K562 (cell line): ENCODE measurements at regions not wholly inside any gene's neighbourhood (a gene's known extent, or its start where the extent isn't known, plus 50 kb on each side); places are given as distances from the start of the nearest gene placed in this dataset.
"Not testable (repeated sequence)": the region's sequence is repeated elsewhere in the genome, so short reads cannot be mapped to it uniquely, and the experiment has no call there.

Source experiments
- ATAC-seq: fragments of 200-7000 bp; cut with Tn5 transposase; 3 replicates; pipeline ENCODE4 v1.9.1; 2020; ENCODE audit warnings: moderate library complexity
- BruUV-seq: library from RNA; stranded (reverse); fragments of 400-500 nt; replicated peaks from 2 replicates; lab custom pipeline; 2021; lab: Mats Ljungman, UMichigan
- CTCF ChIA-PET: fragments of 300-600 bp; formaldehyde crosslinking; extraction: SDS; loops from one replicate; lab custom pipeline; 2021; ENCODE audit warnings: low intra/inter-chr PET ratio; lab: Yijun Ruan, JAX
- POLR2A ChIA-PET: fragments of 300-600, 350-650 bp; sonication (Branson Sonifier 250); formaldehyde crosslinking; extraction: SDS; loops from one replicate; lab custom pipeline; 2021; ENCODE audit warnings: antibody characterized with exemption, inconsistent platforms; lab: Yijun Ruan, JAX
- DNase-seq, 4 experiments: peaks; one replicate each; pipeline versions ENCODE4 v3.0.0 to v3.0.0-alpha.2; 2011 to 2018; ENCODE audit warnings: low spot score in 3 of 4, mixed read lengths in 3 of 4; ENCODE audit errors: extremely low read depth in 1 of 4
- FAIRE-seq: peaks from 2 replicates; lab custom pipeline; 2011; peaks lifted over from hg19 to GRCh38; lab: Jason Lieb, UNC
- H2AFZ ChIP-seq: 2 replicates; pipeline ENCODE4 v1.6.0; 2011; ENCODE audit warnings: low read depth, low read length, control low read depth, inconsistent platforms
- H3K27ac ChIP-seq: fragments of 200-600 bp; 3 replicates; pipeline ENCODE4 v1.8.0; 2011; ENCODE audit warnings: low read depth, mild to moderate bottlenecking, control low read depth, inconsistent platforms, low read length, moderate library complexity, mixed read lengths; ENCODE audit errors: extremely low read depth
- H3K27me3 ChIP-seq, 2 experiments: fragments of 300-600 bp in 1 of 2; 2 replicates in 1 of 2; 3 replicates in 1 of 2; pipeline versions ENCODE4 v1.6.0 to v1.8.0; 2011; ENCODE audit warnings: inconsistent platforms in 2 of 2, low read length in 2 of 2, mild to moderate bottlenecking in 1 of 2, mixed read lengths in 1 of 2, moderate library complexity in 1 of 2; ENCODE audit not compliant: control insufficient read depth in 2 of 2, insufficient read depth in 2 of 2
- H3K36me3 ChIP-seq: fragments of 300-600 bp; 3 replicates; pipeline ENCODE4 v1.8.0; 2011; ENCODE audit warnings: mild to moderate bottlenecking, low read length, inconsistent platforms; ENCODE audit not compliant: control insufficient read depth, insufficient read depth
- H3K4me1 ChIP-seq, 2 experiments: fragments of 200-600 bp in 1 of 2; replicated peaks in 1 of 2; 2 replicates in 1 of 2; 3 replicates in 1 of 2; pipeline versions ENCODE4 v1.5.1 to v1.8.0; 2011; ENCODE audit warnings: inconsistent platforms in 2 of 2, low read length in 2 of 2, mild to moderate bottlenecking in 1 of 2, mixed read lengths in 1 of 2, moderate library complexity in 1 of 2; ENCODE audit not compliant: control insufficient read depth in 2 of 2, insufficient read depth in 2 of 2
- H3K4me2 ChIP-seq: 2 replicates; pipeline ENCODE4 v1.6.1; 2011; ENCODE audit warnings: low read length, control low read depth, inconsistent platforms, mixed read lengths; ENCODE audit not compliant: insufficient read depth
- H3K4me3 ChIP-seq: fragments of 200-600 bp; sonication (generic), shearing (Covaris generic); 2 replicates; pipeline ENCODE4 v1.5.1; 2016; ENCODE audit warnings: control low read depth, inconsistent platforms
- H3K79me2 ChIP-seq: fragments of 200-600 bp; 3 replicates; pipeline ENCODE4 v1.8.0; 2011; ENCODE audit warnings: low read length, inconsistent platforms; ENCODE audit not compliant: control insufficient read depth, insufficient read depth
- H3K9ac ChIP-seq, 2 experiments: 2 replicates each; pipeline versions ENCODE4 v1.6.0 to v1.6.1; 2011; ENCODE audit warnings: low read depth in 2 of 2, low read length in 2 of 2, control low read depth in 1 of 2, inconsistent platforms in 1 of 2, mild to moderate bottlenecking in 1 of 2, mixed read lengths in 1 of 2; ENCODE audit not compliant: insufficient read depth in 1 of 2
- H3K9me1 ChIP-seq: one replicate; pipeline ENCODE4 v1.6.0; 2011; ENCODE audit warnings: inconsistent platforms, mild to moderate bottlenecking, low read length, moderate library complexity; ENCODE audit not compliant: control insufficient read depth, insufficient read depth
- H3K9me3 ChIP-seq: replicated peaks from 2 replicates; pipeline ENCODE4 v1.5.1; 2011; ENCODE audit warnings: low read depth, low read length, inconsistent platforms; ENCODE audit not compliant: control insufficient read depth, insufficient read depth
- H4K20me1 ChIP-seq: replicated peaks from 2 replicates; pipeline ENCODE4 v1.6.1; 2011; ENCODE audit warnings: low read length, inconsistent platforms, mixed read lengths; ENCODE audit not compliant: control insufficient read depth, insufficient read depth
- ARHGAP35 ChIP-seq: fragments of 450-650 bp; IDR thresholded peaks from 2 replicates; pipeline ENCODE4 v1.6.1; 2018; ENCODE audit not compliant: partially characterized antibody
- ETV1 ChIP-seq: fragments of 450-650 bp; conservative IDR thresholded peaks from 2 replicates; pipeline ENCODE4 v1.6.1; 2016; ENCODE audit warnings: missing genetic modification characterization, control low read depth, low read depth, missing compliant biosample characterization
- KHSRP ChIP-seq: fragments of 450-650 bp; IDR thresholded peaks from 2 replicates; pipeline ENCODE4 v1.6.1; 2017
- SMAD2 ChIP-seq: fragments of 150-350 bp; IDR thresholded peaks from 2 replicates; pipeline ENCODE4 v1.6.1; 2014; ENCODE audit warnings: low read depth, mild to moderate bottlenecking, low read length
- ZNF778 ChIP-seq: fragments of 450-650 bp; formaldehyde crosslinking; IDR thresholded peaks from 2 replicates; pipeline ENCODE4 v1.4.0; 2020; ENCODE audit warnings: mild to moderate bottlenecking, moderate library complexity
- WGBS: fragments of 100-300 bp; shearing (Covaris generic); methylation state at CpG from one replicate; pipeline ENCODE4 v1.1.6; 2016; ENCODE audit warnings: low coverage, mixed read lengths; ENCODE audit not compliant: insufficient coverage; ENCODE audit errors: missing lambda C conversion rate; 5-methylcytosine and 5-hydroxymethylcytosine counted together
- in situ Hi-C: fragments of 300-500 bp; cut with MboI; formaldehyde crosslinking; loops from 4 replicates; pipeline ENCODE4 v1.15.0; 2018; ENCODE audit warnings: inconsistent platforms, mixed read lengths
- intact Hi-C: fragments of 100-400 bp; cut with micrococcal nuclease; formaldehyde crosslinking; loops from 2 replicates; pipeline ENCODE4 v1.14.2; 2022
- TF ChIP-seq, protein P1 (sequence below): fragments of 250-450 bp; sonication (Bioruptor Pico); IDR thresholded peaks from 2 replicates; pipeline ENCODE4 v1.8.0; 2021; ENCODE audit warnings: borderline replicate concordance, mild to moderate bottlenecking, moderate library complexity; ENCODE audit not compliant: poor library complexity, severe bottlenecking
- TF ChIP-seq, protein P2 (sequence below), 2 experiments: fragments of 450-650 bp; IDR thresholded peaks; 2 replicates each; pipeline ENCODE4 v1.6.1; 2018; ENCODE audit warnings: mild to moderate bottlenecking in 2 of 2, low read depth in 1 of 2; ENCODE audit not compliant: partially characterized antibody in 2 of 2

DNA sequence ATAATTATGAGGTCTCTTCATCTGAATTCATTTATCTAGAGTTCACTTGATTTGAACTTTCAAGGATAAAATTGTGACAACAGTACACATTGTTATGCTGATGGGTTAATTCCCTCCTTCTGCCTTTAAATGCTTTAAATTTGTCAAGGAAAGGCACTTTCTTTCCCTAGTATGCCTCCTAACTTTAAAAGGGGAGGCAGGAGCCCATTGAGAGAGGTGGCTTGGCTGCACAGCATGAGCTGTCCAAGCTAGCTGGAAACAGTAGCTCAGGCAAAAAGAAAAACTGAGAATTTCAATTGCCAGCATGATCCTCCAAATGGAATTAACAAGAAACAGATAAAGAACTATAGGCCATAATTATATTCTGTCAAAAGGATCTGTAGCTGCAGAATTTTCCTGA lies 243.3 kb upstream of the GRIK2 start (continued):
- TF ChIP-seq, protein P1, sequence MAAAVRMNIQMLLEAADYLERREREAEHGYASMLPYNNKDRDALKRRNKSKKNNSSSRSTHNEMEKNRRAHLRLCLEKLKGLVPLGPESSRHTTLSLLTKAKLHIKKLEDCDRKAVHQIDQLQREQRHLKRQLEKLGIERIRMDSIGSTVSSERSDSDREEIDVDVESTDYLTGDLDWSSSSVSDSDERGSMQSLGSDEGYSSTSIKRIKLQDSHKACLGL, result no peak
- TF ChIP-seq ZNF778 (CRISPR knock-in tag) (no peak), KHSRP (no peak), ARHGAP35 (no peak), ETV1 (tag) (no peak), SMAD2 (no peak)
- TF ChIP-seq, protein P2, sequence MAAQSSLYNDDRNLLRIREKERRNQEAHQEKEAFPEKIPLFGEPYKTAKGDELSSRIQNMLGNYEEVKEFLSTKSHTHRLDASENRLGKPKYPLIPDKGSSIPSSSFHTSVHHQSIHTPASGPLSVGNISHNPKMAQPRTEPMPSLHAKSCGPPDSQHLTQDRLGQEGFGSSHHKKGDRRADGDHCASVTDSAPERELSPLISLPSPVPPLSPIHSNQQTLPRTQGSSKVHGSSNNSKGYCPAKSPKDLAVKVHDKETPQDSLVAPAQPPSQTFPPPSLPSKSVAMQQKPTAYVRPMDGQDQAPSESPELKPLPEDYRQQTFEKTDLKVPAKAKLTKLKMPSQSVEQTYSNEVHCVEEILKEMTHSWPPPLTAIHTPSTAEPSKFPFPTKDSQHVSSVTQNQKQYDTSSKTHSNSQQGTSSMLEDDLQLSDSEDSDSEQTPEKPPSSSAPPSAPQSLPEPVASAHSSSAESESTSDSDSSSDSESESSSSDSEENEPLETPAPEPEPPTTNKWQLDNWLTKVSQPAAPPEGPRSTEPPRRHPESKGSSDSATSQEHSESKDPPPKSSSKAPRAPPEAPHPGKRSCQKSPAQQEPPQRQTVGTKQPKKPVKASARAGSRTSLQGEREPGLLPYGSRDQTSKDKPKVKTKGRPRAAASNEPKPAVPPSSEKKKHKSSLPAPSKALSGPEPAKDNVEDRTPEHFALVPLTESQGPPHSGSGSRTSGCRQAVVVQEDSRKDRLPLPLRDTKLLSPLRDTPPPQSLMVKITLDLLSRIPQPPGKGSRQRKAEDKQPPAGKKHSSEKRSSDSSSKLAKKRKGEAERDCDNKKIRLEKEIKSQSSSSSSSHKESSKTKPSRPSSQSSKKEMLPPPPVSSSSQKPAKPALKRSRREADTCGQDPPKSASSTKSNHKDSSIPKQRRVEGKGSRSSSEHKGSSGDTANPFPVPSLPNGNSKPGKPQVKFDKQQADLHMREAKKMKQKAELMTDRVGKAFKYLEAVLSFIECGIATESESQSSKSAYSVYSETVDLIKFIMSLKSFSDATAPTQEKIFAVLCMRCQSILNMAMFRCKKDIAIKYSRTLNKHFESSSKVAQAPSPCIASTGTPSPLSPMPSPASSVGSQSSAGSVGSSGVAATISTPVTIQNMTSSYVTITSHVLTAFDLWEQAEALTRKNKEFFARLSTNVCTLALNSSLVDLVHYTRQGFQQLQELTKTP (IDR thresholded peaks at IDR 0.05; ENCODE audit: low read depth in 1 of 2, partially characterized antibody in 2 of 2), result no peak
- TF ChIP-seq, all 486 proteins: peak for 0

DNA sequence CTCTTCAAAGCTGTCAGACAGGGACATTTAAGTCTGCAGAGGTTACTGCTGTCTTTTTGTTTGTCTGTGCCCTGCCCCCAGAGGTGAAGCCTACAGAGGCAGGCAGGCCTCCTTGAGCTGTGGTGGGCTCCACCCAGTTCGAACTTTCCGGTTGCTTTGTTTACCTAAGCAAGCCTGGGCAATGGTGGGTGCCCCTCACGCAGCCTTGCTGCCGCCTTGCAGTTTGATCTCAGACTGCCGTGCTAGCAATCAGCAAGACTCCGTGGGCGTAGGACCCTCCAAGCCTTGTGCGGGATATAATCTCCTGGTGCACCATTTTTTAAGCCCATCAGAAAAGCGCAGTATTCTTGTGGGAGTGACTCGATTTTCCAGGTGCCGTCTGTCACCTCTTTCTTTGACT lies 235.9 kb upstream of the GRIK2 start:
- FAIRE-seq, H4K20me1 ChIP-seq, H3K9me3 ChIP-seq, H3K9ac ChIP-seq, H3K79me2 ChIP-seq, H3K4me2 ChIP-seq, H3K27me3 ChIP-seq, in situ Hi-C loops, ATAC-seq, BruUV-seq, H2AFZ ChIP-seq, CTCF ChIA-PET, H3K9me1 ChIP-seq, H3K27ac ChIP-seq, H3K4me3 ChIP-seq, POLR2A ChIA-PET, H3K36me3 ChIP-seq, DNase-seq, H3K4me1 ChIP-seq, intact Hi-C loops: not testable (repeated sequence)
- 2% methylated on average over 11 of the region's 11 CpGs for WGBS
